HG03039 (cell line): ENCODE measurements at regions not wholly inside any gene's neighbourhood (a gene's known extent, or its start where the extent isn't known, plus 50 kb on each side); places are given as distances from the start of the nearest gene placed in this dataset.

Experiments used
- ATAC-seq: cut with Tn5 transposase; IDR thresholded peaks from one replicate; pipeline ENCODE4 v1.9.1; 2021; ENCODE audit warnings: mild to moderate bottlenecking, moderate library complexity; ENCODE audit not compliant: unreplicated experiment

GRCh38 chr5:168176251-168176650 lies 115.2 kb upstream of the WWC1 start:
- no peak for ATAC-seq

- ATAC-seq: no peak
Observed at GRCh38 chr5:168176941-168177340, 114.5 kb upstream of the WWC1 start.

- ATAC-seq: no peak
Observed at GRCh38 chr5:168177831-168178450, 113.5 kb upstream of the WWC1 start.

- no peak for ATAC-seq
Observed at GRCh38 chr5:168179192-168179593, 112.3 kb upstream of the WWC1 start.

GRCh38 chr5:168182269-168182668 lies 109.2 kb upstream of the WWC1 start:
- ATAC-seq: no peak

GRCh38 chr5:168184103-168184502 lies 107.3 kb upstream of the WWC1 start:
- ATAC-seq: peak; percentile 89

- ATAC-seq: no peak
Observed at GRCh38 chr5:168186289-168187074, 105.0 kb upstream of the WWC1 start.

GRCh38 chr5:168187614-168188013 lies 103.8 kb upstream of the WWC1 start:
- no peak for ATAC-seq

- ATAC-seq: no peak
Observed at GRCh38 chr5:168188182-168188581, 103.3 kb upstream of the WWC1 start.

- no peak for ATAC-seq
Observed at GRCh38 chr5:168192120-168192519, 99.3 kb upstream of the WWC1 start.

- no peak for ATAC-seq
Observed at GRCh38 chr5:168193493-168194250, 97.8 kb upstream of the WWC1 start.

- no peak for ATAC-seq
Observed at GRCh38 chr5:168195110-168195509, 96.3 kb upstream of the WWC1 start.

- ATAC-seq: no peak
Observed at GRCh38 chr5:168198359-168198758, 93.1 kb upstream of the WWC1 start.

GRCh38 chr5:168202996-168203395 lies 88.4 kb upstream of the WWC1 start:
- ATAC-seq: no peak

- ATAC-seq: no peak
Observed at GRCh38 chr5:168204165-168204564, 87.3 kb upstream of the WWC1 start.

- ATAC-seq: no peak
Observed at GRCh38 chr5:168207450-168208029, 83.9 kb upstream of the WWC1 start.

GRCh38 chr5:168209244-168209995 lies 82.0 kb upstream of the WWC1 start:
- ATAC-seq: no peak

- no peak for ATAC-seq
Observed at GRCh38 chr5:168209997-168210396, 81.4 kb upstream of the WWC1 start.

GRCh38 chr5:168211245-168211644 lies 80.2 kb upstream of the WWC1 start:
- ATAC-seq: no peak

GRCh38 chr5:168211936-168212335 lies 79.5 kb upstream of the WWC1 start:
- no peak for ATAC-seq

- no peak for ATAC-seq
Observed at GRCh38 chr5:168214071-168214470, 77.4 kb upstream of the WWC1 start.
